A673 (cell line): ENCODE measurements at regions not wholly inside any gene's neighbourhood (a gene's known extent, or its start where the extent isn't known, plus 50 kb on each side); places are given as distances from the start of the nearest gene placed in this dataset.

Experiments used
- BruUV-seq: library from RNA; stranded (reverse); fragments of 400-500 nt; replicated peaks from 2 replicates; lab custom pipeline; 2021; lab: Mats Ljungman, UMichigan
- CTCF ChIA-PET: fragments of 300-600 bp; sonication (Branson Sonifier 250); formaldehyde crosslinking; loops from one replicate; lab custom pipeline; 2022; ENCODE audit warnings: antibody characterized with exemption; lab: Charles Lee
- POLR2A ChIA-PET: fragments of 300-600 bp; sonication (Branson Sonifier 250); formaldehyde crosslinking; loops from one replicate; lab custom pipeline; 2022; ENCODE audit warnings: antibody characterized with exemption; ENCODE audit not compliant: low non-redundant PET; lab: Charles Lee
- DNase-seq: peaks from one replicate; pipeline ENCODE4 v3.0.0-alpha.2; 2015; ENCODE audit warnings: low spot score
- H3K27ac ChIP-seq: fragments of 200-600 bp; sonication (generic); 2 replicates; pipeline ENCODE4 v1.5.1; 2016; ENCODE audit warnings: mixed run types, low read depth, mild to moderate bottlenecking, mixed read lengths, antibody characterized with exemption, low read length; ENCODE audit not compliant: poor library complexity, severe bottlenecking
- H3K27me3 ChIP-seq: fragments of 200-600 bp; sonication (generic); replicated peaks from 2 replicates; pipeline ENCODE4 v1.6.1; 2017; ENCODE audit warnings: mixed run types, low read depth, mild to moderate bottlenecking, mixed read lengths, antibody characterized with exemption, low read length; ENCODE audit not compliant: insufficient read depth, poor library complexity
- H3K36me3 ChIP-seq: fragments of 200-600 bp; sonication (generic); 2 replicates; pipeline ENCODE4 v1.6.1; 2016; ENCODE audit warnings: mixed run types, mild to moderate bottlenecking, mixed read lengths, antibody characterized with exemption, low read length; ENCODE audit not compliant: insufficient read depth, poor library complexity, severe bottlenecking
- H3K4me1 ChIP-seq: fragments of 200-600 bp; sonication (generic); 2 replicates; pipeline ENCODE4 v1.6.1; 2017; ENCODE audit warnings: mixed run types, mild to moderate bottlenecking, mixed read lengths, antibody characterized with exemption, low read length; ENCODE audit not compliant: insufficient read depth, poor library complexity, severe bottlenecking
- H3K4me3 ChIP-seq: fragments of 200-600 bp; sonication (generic); 2 replicates; pipeline ENCODE4 v1.5.1; 2016; ENCODE audit warnings: low read depth, mixed run types, mild to moderate bottlenecking, mixed read lengths, low read length; ENCODE audit not compliant: poor library complexity, severe bottlenecking
- H3K9me3 ChIP-seq: fragments of 200-600 bp; sonication (generic); 2 replicates; pipeline ENCODE4 v1.6.1; 2016; ENCODE audit warnings: mixed run types, low read depth, mild to moderate bottlenecking, mixed read lengths, antibody characterized with exemption, low read length; ENCODE audit not compliant: poor library complexity, severe bottlenecking
- EZH2 ChIP-seq: fragments of 200-600 bp; sonication (generic); IDR thresholded peaks from 2 replicates; pipeline ENCODE4 v1.6.1; 2017; ENCODE audit warnings: borderline replicate concordance, low read depth, mild to moderate bottlenecking, mixed read lengths, antibody characterized with exemption, low read length; ENCODE audit not compliant: poor library complexity, severe bottlenecking
- intact Hi-C: fragments of 100-400 bp; cut with micrococcal nuclease; formaldehyde crosslinking; loops from one replicate; pipeline ENCODE4 v1.10.0; 2022; ENCODE audit not compliant: unreplicated experiment
- TF ChIP-seq, protein P1 (sequence below): fragments of 300-800, 200-600 bp; sonication (generic); conservative IDR thresholded peaks from 2 replicates; pipeline ENCODE4 v1.5.1; 2017; ENCODE audit warnings: low read depth, mild to moderate bottlenecking, antibody characterized with exemption, low read length, moderate library complexity, mixed read lengths

GRCh38 chr2:114185501-114185900, 256.9 kb upstream of the DPP10 start:
- Histone ChIP-seq H3K27ac (no peak overlapping the region), H3K27me3 (no peaks in the 10 kb centered on the region), H3K9me3 (no peaks in the 10 kb centered on the region), H3K4me3 (no peak overlapping the region), H3K36me3 (no peaks in the 10 kb centered on the region), H3K4me1 (no peaks in the 10 kb centered on the region)
- no peak for DNase-seq
- TF ChIP-seq, protein P1, sequence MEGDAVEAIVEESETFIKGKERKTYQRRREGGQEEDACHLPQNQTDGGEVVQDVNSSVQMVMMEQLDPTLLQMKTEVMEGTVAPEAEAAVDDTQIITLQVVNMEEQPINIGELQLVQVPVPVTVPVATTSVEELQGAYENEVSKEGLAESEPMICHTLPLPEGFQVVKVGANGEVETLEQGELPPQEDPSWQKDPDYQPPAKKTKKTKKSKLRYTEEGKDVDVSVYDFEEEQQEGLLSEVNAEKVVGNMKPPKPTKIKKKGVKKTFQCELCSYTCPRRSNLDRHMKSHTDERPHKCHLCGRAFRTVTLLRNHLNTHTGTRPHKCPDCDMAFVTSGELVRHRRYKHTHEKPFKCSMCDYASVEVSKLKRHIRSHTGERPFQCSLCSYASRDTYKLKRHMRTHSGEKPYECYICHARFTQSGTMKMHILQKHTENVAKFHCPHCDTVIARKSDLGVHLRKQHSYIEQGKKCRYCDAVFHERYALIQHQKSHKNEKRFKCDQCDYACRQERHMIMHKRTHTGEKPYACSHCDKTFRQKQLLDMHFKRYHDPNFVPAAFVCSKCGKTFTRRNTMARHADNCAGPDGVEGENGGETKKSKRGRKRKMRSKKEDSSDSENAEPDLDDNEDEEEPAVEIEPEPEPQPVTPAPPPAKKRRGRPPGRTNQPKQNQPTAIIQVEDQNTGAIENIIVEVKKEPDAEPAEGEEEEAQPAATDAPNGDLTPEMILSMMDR: no peak
- no peak for TF ChIP-seq EZH2
- intact Hi-C loops: no loop called here
- ChIA-PET POLR2A (no interaction called here), CTCF (no interaction called here)
- BruUV-seq: no TSS peak

DNA sequence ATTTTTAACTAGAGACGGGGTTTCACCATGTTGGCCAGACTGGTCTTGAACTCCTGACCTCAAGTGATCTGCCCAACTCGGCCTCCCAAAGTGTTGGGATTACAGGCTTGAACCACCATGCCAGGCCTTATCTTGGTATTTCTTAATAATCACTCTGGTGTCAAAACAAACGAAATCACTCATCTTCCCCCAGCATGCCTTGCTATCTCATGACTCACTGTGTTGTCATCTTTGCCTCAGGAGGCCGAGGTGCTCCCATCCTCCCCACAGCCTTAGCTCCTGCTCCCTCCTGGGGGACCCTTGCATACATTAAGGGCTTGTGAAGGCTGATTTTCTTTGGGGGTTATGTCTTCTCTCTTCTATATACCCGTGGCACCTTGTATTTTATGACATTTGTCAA, 250.1 kb upstream of the DPP10 start:
- Histone ChIP-seq H3K27ac (no peak overlapping the region), H3K4me3 (no peak overlapping the region), H3K9me3 (no peaks in the 10 kb centered on the region), H3K4me1 (no peaks in the 10 kb centered on the region), H3K36me3 (no peaks in the 10 kb centered on the region), H3K27me3 (no peaks in the 10 kb centered on the region)
- no TSS peak for BruUV-seq
- ChIA-PET CTCF (no interaction called here), POLR2A (no interaction called here)
- intact Hi-C loops: no loop called here
- TF ChIP-seq EZH2: no peak
- TF ChIP-seq, protein P1: no peak
- DNase-seq: peak; percentile 5

- H3K9me3 ChIP-seq: no peaks in the 10 kb centered on the region
- no peak overlapping the region for H3K27ac ChIP-seq
- no peak overlapping the region for H3K4me3 ChIP-seq
- TF ChIP-seq EZH2: no peak
- TF ChIP-seq, protein P1: 0 out of 2 replicates have a peak, but pooled peaks have one; percentile 29
- no TSS peak for BruUV-seq
- peak; percentile 2 for DNase-seq
- no peaks in the 10 kb centered on the region for H3K4me1 ChIP-seq
- ChIA-PET POLR2A (no interaction called here), CTCF (no interaction called here)
- no peaks in the 10 kb centered on the region for H3K27me3 ChIP-seq
- no peaks in the 10 kb centered on the region for H3K36me3 ChIP-seq
- intact Hi-C loops: no loop called here
Measured at GRCh38 chr2:114201781-114202180, 240.7 kb upstream of the DPP10 start.
